Adrenal gland (tissue), 5 donors: ENCODE measurements at regions not wholly inside any gene's neighbourhood (a gene's known extent, or its start where the extent isn't known, plus 50 kb on each side); places are given as distances from the start of the nearest gene placed in this dataset.

Experiments used
- CTCF ChIP-seq, 6 experiments: fragments of 450-650 bp in 4 of 6; fragments of 200-600 bp in 2 of 6; sonication (generic) in 1 of 6; IDR thresholded peaks; 1 replicate in 5 of 6; 2 replicates in 1 of 6; pipeline versions ENCODE4 v1.5.1 to v1.8.0; 2016 to 2021; ENCODE audit warnings: antibody characterized with exemption in 6 of 6, mild to moderate bottlenecking in 2 of 6, moderate library complexity in 1 of 6
- POLR2A ChIP-seq, 2 donors: fragments of 450-650 bp; IDR thresholded peaks; one replicate each; pipeline ENCODE4 v1.6.1; 2017; ENCODE audit warnings: antibody characterized with exemption in 2 of 2, mild to moderate bottlenecking in 2 of 2, moderate library complexity in 1 of 2
- donor health status: DM: no; HTN: no; CAD: no.

DNA sequence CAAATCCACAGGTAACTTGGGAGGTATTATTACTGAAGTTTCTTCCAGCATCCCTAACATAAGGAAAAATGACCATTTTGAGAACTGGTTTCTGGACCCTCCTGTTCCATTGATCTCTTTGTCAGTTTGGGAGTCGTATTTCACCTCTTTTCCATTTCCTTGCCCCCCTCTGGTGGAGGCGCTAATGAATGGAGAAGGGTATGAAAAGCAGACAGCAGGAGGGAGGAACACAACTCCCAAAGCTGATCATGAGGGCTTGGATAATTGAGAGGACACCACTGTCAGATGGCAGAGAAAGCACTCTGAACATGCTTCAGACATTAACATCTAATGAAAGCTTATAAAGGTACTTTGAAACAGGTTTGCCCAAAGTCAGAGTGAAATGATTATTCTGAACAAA, 56.6 kb upstream of the TLK1 start:
- TF ChIP-seq CTCF (IDR thresholded peaks at IDR 0.05) (no peak), POLR2A (IDR thresholded peaks at IDR 0.05) (no peak)
